K562 (cell line): ENCODE measurements at regions not wholly inside any gene's neighbourhood (a gene's known extent, or its start where the extent isn't known, plus 50 kb on each side); places are given as distances from the start of the nearest gene placed in this dataset.
A peak's percentile ranks its signal among the peaks of the same experiment; 100 is the strongest.

Experiments used
- MGA ChIP-seq: fragments of 450-650 bp; IDR thresholded peaks from 2 replicates; pipeline ENCODE4 v1.6.1; 2016; ENCODE audit warnings: mild to moderate bottlenecking, moderate library complexity
- PTBP1 ChIP-seq: fragments of 200-400 bp; formaldehyde crosslinking; IDR thresholded peaks from 2 replicates; pipeline ENCODE4 v1.6.1; 2017; ENCODE audit warnings: low read depth, low read length
- SETDB1 ChIP-seq: IDR thresholded peaks from one replicate; pipeline ENCODE4 v1.6.1; 2012; ENCODE audit warnings: low read length, control low read depth, inconsistent platforms
- SUPT5H ChIP-seq: fragments of 450-650 bp; IDR thresholded peaks from 2 replicates; pipeline ENCODE4 v1.6.1; 2016
- ZNF143 ChIP-seq: sonication (generic); formaldehyde crosslinking; IDR thresholded peaks from 2 replicates; pipeline ENCODE4 v1.9.0; 2022; ENCODE audit warnings: mild to moderate bottlenecking, missing genetic modification reagents

- TF ChIP-seq SUPT5H, result peak; percentile 94
- TF ChIP-seq ZNF143 (CRISPR knock-in tag), result no peak
- peak; percentile 79 for TF ChIP-seq MGA
- TF ChIP-seq PTBP1, result no peak
- TF ChIP-seq SETDB1, result no peak
These were observed 152.1 kb downstream of the SAMD5 start (continued) for GRCh38 chr6:147660334-147661311.
